Testis (tissue), 2 donors: ENCODE measurements at regions not wholly inside any gene's neighbourhood (a gene's known extent, or its start where the extent isn't known, plus 50 kb on each side); places are given as distances from the start of the nearest gene placed in this dataset.
"Not testable (repeated sequence)": the region's sequence is repeated elsewhere in the genome, so short reads cannot be mapped to it uniquely, and the experiment has no call there.

Experiments used
- POLR2A ChIP-seq: fragments of 450-650 bp; IDR thresholded peaks from one replicate; pipeline ENCODE4 v1.6.1; 2017; ENCODE audit warnings: antibody characterized with exemption, mild to moderate bottlenecking, moderate library complexity
- TF ChIP-seq, protein P1 (sequence below), 3 experiments: fragments of 450-650 bp in 2 of 3; fragments of 200-600 bp in 1 of 3; sonication (generic) in 1 of 3; IDR thresholded peaks; one replicate each; pipeline ENCODE4 v1.5.1; 2016 to 2019; ENCODE audit warnings: antibody characterized with exemption in 3 of 3, mild to moderate bottlenecking in 2 of 3, moderate library complexity in 1 of 3

DNA sequence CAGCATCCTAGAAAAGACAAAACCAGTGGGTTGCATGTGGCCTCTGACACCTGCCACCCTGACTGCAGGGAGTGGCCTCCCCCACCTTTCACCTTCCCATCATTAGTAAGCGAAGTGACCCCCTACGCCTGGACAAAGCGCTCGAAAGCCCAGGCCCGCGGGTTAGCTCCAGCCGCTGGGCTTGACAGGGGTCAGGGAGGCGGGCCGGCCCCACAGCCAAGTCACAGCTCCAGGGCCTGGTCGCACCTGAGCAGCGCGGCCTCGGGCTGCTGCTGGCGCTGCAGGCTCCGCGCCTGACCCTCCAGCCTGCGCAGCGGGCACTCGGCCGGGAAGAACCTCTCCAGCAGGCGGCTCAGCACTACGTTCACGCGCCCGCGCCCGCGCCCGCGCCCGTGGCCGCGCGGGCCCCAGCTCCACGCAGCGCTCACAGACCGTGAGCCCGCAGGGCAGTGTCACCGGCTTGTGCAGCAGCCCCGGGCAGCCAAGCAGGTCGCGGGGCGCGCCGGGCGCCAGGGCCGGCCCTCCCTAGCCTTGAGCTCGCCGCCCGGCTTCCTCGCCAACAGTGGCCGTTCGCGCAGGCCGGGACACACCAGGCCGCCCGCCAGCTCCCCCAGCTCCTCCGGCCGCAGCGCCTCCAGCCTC lies 93.3 kb downstream of the POTEC start:
- TF ChIP-seq, protein P1, sequence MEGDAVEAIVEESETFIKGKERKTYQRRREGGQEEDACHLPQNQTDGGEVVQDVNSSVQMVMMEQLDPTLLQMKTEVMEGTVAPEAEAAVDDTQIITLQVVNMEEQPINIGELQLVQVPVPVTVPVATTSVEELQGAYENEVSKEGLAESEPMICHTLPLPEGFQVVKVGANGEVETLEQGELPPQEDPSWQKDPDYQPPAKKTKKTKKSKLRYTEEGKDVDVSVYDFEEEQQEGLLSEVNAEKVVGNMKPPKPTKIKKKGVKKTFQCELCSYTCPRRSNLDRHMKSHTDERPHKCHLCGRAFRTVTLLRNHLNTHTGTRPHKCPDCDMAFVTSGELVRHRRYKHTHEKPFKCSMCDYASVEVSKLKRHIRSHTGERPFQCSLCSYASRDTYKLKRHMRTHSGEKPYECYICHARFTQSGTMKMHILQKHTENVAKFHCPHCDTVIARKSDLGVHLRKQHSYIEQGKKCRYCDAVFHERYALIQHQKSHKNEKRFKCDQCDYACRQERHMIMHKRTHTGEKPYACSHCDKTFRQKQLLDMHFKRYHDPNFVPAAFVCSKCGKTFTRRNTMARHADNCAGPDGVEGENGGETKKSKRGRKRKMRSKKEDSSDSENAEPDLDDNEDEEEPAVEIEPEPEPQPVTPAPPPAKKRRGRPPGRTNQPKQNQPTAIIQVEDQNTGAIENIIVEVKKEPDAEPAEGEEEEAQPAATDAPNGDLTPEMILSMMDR (IDR thresholded peaks at IDR 0.05) = not testable (repeated sequence)
- not testable (repeated sequence) for TF ChIP-seq POLR2A
